ENCODE measurements at regions not wholly inside any gene's neighbourhood (a gene's known extent, or its start where the extent isn't known, plus 50 kb on each side); places are given as distances from the start of the nearest gene placed in this dataset.
A peak's percentile ranks its signal among the peaks of the same experiment; 100 is the strongest.

DNA sequence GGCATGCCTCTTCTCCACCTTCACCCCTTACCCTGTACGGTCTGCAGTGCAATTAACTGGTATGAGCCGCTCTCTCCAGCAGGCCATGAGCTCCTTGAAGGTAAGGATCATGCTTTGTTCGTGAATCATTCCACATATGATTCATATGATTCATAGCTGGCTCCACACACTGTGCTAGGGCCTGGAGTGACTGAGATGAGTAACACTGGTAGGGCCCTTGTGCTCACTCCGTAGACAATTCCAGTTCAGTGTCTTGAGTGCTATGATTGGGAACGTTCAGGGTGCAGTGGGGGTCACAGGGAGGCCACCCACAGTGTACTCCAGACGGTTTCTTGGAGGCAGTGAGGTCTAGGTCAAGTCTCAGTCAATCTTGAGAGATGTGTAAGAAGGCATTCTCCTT, 239.8 kb downstream of the LMX1A start:
- H3K4me1 ChIP-seq = no peaks in the 10 kb centered on the region
- WGBS, 2 donors = 71 to 81% methylated on average over 6 of the region's 6 CpGs
- intact Hi-C loops (cut with DNase I) = no loop called here
- no peaks in the 10 kb centered on the region for H3K36me3 ChIP-seq
- no peaks in the 10 kb centered on the region for H3K9me3 ChIP-seq
- no peak overlapping the region for H3K4me3 ChIP-seq
- no peak overlapping the region for H3K27ac ChIP-seq
- peaks cover 0 to 30% (median 0%) of the 10 kb centered on the region in 3 donors for H3K27me3 ChIP-seq
- TF ChIP-seq EP300 (IDR thresholded peaks at IDR 0.05) = no peak
- TF ChIP-seq POLR2A (IDR thresholded peaks at IDR 0.05) = no peak
- no peak for TF ChIP-seq POLR2AphosphoS5 (IDR thresholded peaks at IDR 0.05)
- TF ChIP-seq, protein P1, sequence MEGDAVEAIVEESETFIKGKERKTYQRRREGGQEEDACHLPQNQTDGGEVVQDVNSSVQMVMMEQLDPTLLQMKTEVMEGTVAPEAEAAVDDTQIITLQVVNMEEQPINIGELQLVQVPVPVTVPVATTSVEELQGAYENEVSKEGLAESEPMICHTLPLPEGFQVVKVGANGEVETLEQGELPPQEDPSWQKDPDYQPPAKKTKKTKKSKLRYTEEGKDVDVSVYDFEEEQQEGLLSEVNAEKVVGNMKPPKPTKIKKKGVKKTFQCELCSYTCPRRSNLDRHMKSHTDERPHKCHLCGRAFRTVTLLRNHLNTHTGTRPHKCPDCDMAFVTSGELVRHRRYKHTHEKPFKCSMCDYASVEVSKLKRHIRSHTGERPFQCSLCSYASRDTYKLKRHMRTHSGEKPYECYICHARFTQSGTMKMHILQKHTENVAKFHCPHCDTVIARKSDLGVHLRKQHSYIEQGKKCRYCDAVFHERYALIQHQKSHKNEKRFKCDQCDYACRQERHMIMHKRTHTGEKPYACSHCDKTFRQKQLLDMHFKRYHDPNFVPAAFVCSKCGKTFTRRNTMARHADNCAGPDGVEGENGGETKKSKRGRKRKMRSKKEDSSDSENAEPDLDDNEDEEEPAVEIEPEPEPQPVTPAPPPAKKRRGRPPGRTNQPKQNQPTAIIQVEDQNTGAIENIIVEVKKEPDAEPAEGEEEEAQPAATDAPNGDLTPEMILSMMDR (IDR thresholded peaks at IDR 0.05) = no peak
- DNase-seq = no peak

- no peaks in the 10 kb centered on the region for H3K36me3 ChIP-seq
- H3K9me3 ChIP-seq = no peaks in the 10 kb centered on the region
- intact Hi-C loops (cut with DNase I) = no loop called here
- DNase-seq = no peak
- WGBS, 2 donors = 78 to 80% methylated on average over 1 of the region's 1 CpG
- no peak overlapping the region for H3K27ac ChIP-seq
- H3K4me1 ChIP-seq = no peaks in the 10 kb centered on the region
- H3K4me3 ChIP-seq = no peak overlapping the region
- TF ChIP-seq POLR2AphosphoS5 (IDR thresholded peaks at IDR 0.05) = no peak
- TF ChIP-seq EP300 (IDR thresholded peaks at IDR 0.05) = no peak
- TF ChIP-seq, protein P1 (IDR thresholded peaks at IDR 0.05) = no peak
- TF ChIP-seq POLR2A (IDR thresholded peaks at IDR 0.05) = no peak
- H3K27me3 ChIP-seq = peaks cover 0 to 30% (median 0%) of the 10 kb centered on the region in 3 donors
Measured at GRCh38 chr1:165116171-165116570, 240.3 kb downstream of the LMX1A start.

DNA sequence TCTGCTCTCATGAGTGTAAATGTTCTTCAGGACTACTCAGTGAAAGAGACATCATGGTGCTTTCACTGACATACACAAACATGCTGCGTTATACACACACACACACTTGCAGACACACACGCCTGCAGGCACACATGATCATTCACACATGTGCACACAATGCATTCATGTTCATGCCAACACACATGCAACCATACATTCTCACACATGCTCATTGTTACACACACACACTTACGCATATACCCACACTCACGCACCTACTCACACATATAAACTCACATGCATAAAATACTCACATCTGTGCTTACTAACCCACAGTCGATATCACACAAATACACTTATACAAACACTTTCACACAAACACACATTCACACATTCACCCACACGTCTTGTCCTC, 241.6 kb downstream of the LMX1A start:
- TF ChIP-seq POLR2AphosphoS5 (IDR thresholded peaks at IDR 0.05) (no peak), POLR2A (IDR thresholded peaks at IDR 0.05) (no peak)
- WGBS, 2 donors = 77 to 81% methylated on average over 6 of the region's 6 CpGs
- Histone ChIP-seq H3K27me3 (peaks cover 0 to 29% (median 0%) of the 10 kb centered on the region in 3 donors), H3K27ac (no peak overlapping the region), H3K36me3 (no peaks in the 10 kb centered on the region), H3K4me3 (no peak overlapping the region), H3K4me1 (no peaks in the 10 kb centered on the region), H3K9me3 (no peaks in the 10 kb centered on the region)
- intact Hi-C loops (cut with DNase I) = no loop called here
- DNase-seq = no peak

DNA sequence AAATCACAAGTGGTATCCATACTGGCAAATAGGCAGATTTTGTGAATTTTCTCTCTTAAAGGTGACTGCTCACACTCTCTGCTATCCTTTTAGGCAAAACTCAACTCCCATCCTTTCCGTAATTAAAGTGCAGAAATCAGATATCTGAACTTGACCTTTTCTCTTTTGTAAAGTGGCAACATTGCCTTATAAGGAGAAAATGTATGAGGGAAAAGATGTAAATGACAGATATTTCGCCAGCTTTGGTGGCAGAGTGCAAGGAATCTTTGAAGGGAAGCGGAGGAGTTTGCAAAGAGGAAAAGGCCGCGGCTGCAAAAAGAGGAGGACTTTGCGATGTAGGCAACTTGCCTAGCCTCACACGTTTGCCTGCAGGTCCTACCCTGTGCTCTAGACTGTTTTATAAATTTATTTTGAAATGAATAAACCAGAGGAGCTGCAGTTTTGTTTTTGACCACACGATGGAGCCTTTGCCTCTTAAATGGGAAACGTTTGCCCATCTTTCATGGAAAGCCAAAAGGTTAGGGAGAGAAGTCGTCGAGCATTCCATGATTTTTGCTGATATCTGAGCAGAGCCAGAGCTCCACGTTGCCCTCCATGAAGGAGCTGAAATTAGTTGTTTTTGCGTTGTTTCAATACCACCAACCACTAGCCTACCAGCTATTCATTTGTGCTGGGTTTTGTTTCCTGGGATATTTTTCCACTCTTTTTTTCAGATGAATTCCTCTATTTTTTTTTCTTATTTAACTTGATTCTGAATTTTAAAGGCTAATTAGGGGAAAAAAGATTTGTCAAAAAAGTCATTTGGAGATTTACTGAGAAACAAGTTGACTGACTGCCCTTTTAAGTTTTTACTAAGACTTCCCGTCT, 242.3 kb downstream of the LMX1A start:
- H3K36me3 ChIP-seq = no peaks in the 10 kb centered on the region
- H3K27ac ChIP-seq = no peak overlapping the region
- H3K4me3 ChIP-seq = no peak overlapping the region
- TF ChIP-seq, protein P1 (IDR thresholded peaks at IDR 0.05) = peak; percentile 6 to 80 (median 42)
- TF ChIP-seq EP300 (IDR thresholded peaks at IDR 0.05) = no peak
- no peak for DNase-seq
- H3K27me3 ChIP-seq = peaks cover 0 to 23% (median 0%) of the 10 kb centered on the region in 3 donors
- intact Hi-C loops (cut with DNase I) = no loop called here
- H3K4me1 ChIP-seq = no peaks in the 10 kb centered on the region
- no peaks in the 10 kb centered on the region for H3K9me3 ChIP-seq
- 29 to 35% methylated on average over 14 of the region's 14 CpGs for WGBS, 2 donors

DNA sequence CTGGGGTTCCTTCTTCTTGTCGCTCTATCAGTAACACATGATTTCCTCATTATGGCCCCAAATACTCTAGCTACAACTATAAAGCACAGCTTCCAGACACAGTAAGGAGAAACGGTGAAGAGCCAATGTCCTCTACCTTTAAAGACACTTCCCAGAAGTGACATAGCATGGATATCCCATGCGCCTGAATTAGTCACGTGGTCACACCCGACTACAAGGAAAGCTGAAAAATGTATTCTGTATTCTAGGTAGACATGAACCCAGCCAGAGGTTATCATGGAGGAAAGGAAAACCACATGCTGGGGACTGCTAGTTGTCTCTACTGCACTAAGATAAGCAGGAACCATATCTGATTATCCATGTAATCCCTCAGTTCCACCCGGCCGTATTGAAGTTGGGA, 244.3 kb downstream of the LMX1A start:
- Histone ChIP-seq H3K27me3 (peaks cover 0 to 4% (median 0%) of the 10 kb centered on the region in 3 donors), H3K36me3 (no peaks in the 10 kb centered on the region), H3K4me1 (no peaks in the 10 kb centered on the region), H3K4me3 (no peak overlapping the region), H3K9me3 (no peaks in the 10 kb centered on the region), H3K27ac (no peak overlapping the region)
- no peak for DNase-seq
- intact Hi-C loops (cut with DNase I) = no loop called here
- no peak for TF ChIP-seq POLR2A (IDR thresholded peaks at IDR 0.05)
- TF ChIP-seq POLR2AphosphoS5 (IDR thresholded peaks at IDR 0.05) = no peak
- TF ChIP-seq EP300 (IDR thresholded peaks at IDR 0.05) = no peak
- TF ChIP-seq, protein P1 (IDR thresholded peaks at IDR 0.05) = no peak
- 87 to 88% methylated on average over 7 of the region's 7 CpGs for WGBS, 2 donors
